Ascending aorta (tissue), 2 donors: ENCODE measurements at regions not wholly inside any gene's neighbourhood (a gene's known extent, or its start where the extent isn't known, plus 50 kb on each side); places are given as distances from the start of the nearest gene placed in this dataset.

ENCODE experiments used
- DNase-seq, 2 donors: peaks; one replicate each; pipeline ENCODE4 v3.0.0-alpha.2; 2019; ENCODE audit warnings: low spot score in 2 of 2
- H3K27ac ChIP-seq, 2 donors: fragments of 200-600 bp; sonication (generic); one replicate each; pipeline ENCODE4 v1.5.1; 2016 to 2017; ENCODE audit warnings: mild to moderate bottlenecking in 1 of 2
- H3K27me3 ChIP-seq: fragments of 200-600 bp; sonication (generic); one replicate; pipeline ENCODE4 v1.5.1; 2017
- H3K36me3 ChIP-seq, 2 donors: fragments of 200-600 bp; sonication (generic); one replicate each; pipeline ENCODE4 v1.5.1; 2016
- H3K4me1 ChIP-seq, 2 donors: fragments of 200-600 bp; sonication (generic); one replicate each; pipeline ENCODE4 v1.5.1; 2016 to 2017; ENCODE audit warnings: mild to moderate bottlenecking in 1 of 2
- H3K4me3 ChIP-seq, 2 donors: fragments of 200-600 bp; sonication (generic); one replicate each; pipeline ENCODE4 v1.5.1; 2016 to 2017; ENCODE audit warnings: mild to moderate bottlenecking in 1 of 2
- H3K9me3 ChIP-seq, 2 donors: fragments of 200-600 bp; sonication (generic); one replicate each; pipeline ENCODE4 v1.5.1; 2016
- CTCF ChIP-seq, 3 experiments: fragments of 200-600 bp in 2 of 3; fragments of 450-650 bp in 1 of 3; sonication (generic) in 2 of 3; IDR thresholded peaks; one replicate each; pipeline ENCODE4 v1.5.1; 2016 to 2019; ENCODE audit warnings: antibody characterized with exemption in 3 of 3, mild to moderate bottlenecking in 1 of 3, moderate library complexity in 1 of 3
- intact Hi-C: fragments of 100-400 bp; cut with DNase I; formaldehyde crosslinking; loops from one replicate; pipeline ENCODE4 v1.15.1; 2023

DNA sequence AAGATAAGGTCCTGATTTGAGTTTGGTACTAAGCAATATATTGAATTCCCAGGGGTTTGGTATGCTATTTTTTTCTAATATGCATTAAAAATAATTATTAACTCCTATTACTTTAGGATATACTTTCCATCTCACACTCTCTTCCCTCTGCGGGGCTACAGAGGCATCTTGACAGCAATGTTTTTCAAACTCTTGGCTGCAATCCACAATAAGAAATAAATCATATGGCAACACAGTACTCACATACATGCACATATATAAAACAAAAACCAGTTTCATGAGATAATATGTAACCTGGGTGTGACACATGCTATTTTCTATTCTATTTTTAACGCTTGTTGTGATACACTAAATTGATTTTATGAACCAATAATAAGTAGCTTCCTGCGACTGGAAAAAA is 189.5 kb downstream of the UNC5CL start:
- Histone ChIP-seq H3K27ac (no peak overlapping the region), H3K9me3 (no peaks in the 10 kb centered on the region), H3K4me1 (no peaks in the 10 kb centered on the region), H3K27me3 (no peaks in the 10 kb centered on the region), H3K36me3 (no peaks in the 10 kb centered on the region), H3K4me3 (no peak overlapping the region)
- DNase-seq = no peak
- intact Hi-C loops = loop anchor here (5.0 kb wide), 1 partner anchor 63 kb away; no protein-coding TSS in a partner anchor
- TF ChIP-seq CTCF (IDR thresholded peaks at IDR 0.05) = no peak

- no peak for DNase-seq
- no peak overlapping the region for H3K4me3 ChIP-seq
- no peaks in the 10 kb centered on the region for H3K36me3 ChIP-seq
- no peak for TF ChIP-seq CTCF (IDR thresholded peaks at IDR 0.05)
- no peaks in the 10 kb centered on the region for H3K27me3 ChIP-seq
- intact Hi-C loops = loop anchor here (5.0 kb wide), 1 partner anchor 63 kb away; no protein-coding TSS in a partner anchor
- H3K9me3 ChIP-seq = no peaks in the 10 kb centered on the region
- H3K4me1 ChIP-seq = no peaks in the 10 kb centered on the region
- H3K27ac ChIP-seq = no peak overlapping the region
Observed at GRCh38 chr6:40848868-40849514, 190.0 kb downstream of the UNC5CL start.

GRCh38 chr6:40848038-40848437 is 191.0 kb downstream of the UNC5CL start:
- Histone ChIP-seq H3K4me3 (no peak overlapping the region), H3K9me3 (no peaks in the 10 kb centered on the region), H3K36me3 (no peaks in the 10 kb centered on the region), H3K27ac (no peak overlapping the region), H3K4me1 (no peaks in the 10 kb centered on the region), H3K27me3 (no peaks in the 10 kb centered on the region)
- intact Hi-C loops = loop anchor here (5.0 kb wide), 1 partner anchor 64 kb away; no protein-coding TSS in a partner anchor
- no peak for TF ChIP-seq CTCF (IDR thresholded peaks at IDR 0.05)
- no peak for DNase-seq

GRCh38 chr6:40845553-40845952 is 193.5 kb downstream of the UNC5CL start:
- DNase-seq = no peak
- intact Hi-C loops = loop anchor here (5.0 kb wide), 1 partner anchor 67 kb away; no protein-coding TSS in a partner anchor

DNA sequence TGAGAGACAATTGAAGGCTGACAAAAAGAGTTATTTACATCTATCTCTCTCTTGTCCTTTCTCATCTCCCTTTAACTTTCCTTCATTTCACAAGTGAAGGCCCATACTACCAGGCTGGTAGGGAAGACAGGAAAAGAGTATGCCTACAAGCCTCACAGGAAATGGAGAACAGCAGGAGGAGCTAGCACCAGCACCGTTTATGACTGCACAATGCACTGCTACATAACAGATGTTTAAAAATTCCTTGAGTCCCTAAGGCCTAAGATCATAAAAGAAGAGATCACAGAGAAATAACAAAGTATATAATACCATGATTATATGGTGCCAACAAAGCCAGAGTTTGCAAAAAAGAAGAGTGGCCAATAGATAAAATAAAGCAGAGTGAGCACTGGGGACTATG is 194.8 kb downstream of the UNC5CL start:
- TF ChIP-seq CTCF (IDR thresholded peaks at IDR 0.05) = no peak
- Histone ChIP-seq H3K4me3 (no peak overlapping the region), H3K27ac (no peak overlapping the region), H3K27me3 (no peaks in the 10 kb centered on the region), H3K9me3 (no peaks in the 10 kb centered on the region), H3K4me1 (no peaks in the 10 kb centered on the region), H3K36me3 (no peaks in the 10 kb centered on the region)
- no peak for DNase-seq
- intact Hi-C loops = no loop called here

More at GRCh38 chr6:40845553-40845952, 193.5 kb downstream of the UNC5CL start:
- TF ChIP-seq CTCF (IDR thresholded peaks at IDR 0.05) = peak in 2 of 3 experiments; percentile 14 to 35
- H3K36me3 ChIP-seq = no peaks in the 10 kb centered on the region
- no peaks in the 10 kb centered on the region for H3K9me3 ChIP-seq
- H3K4me1 ChIP-seq = no peaks in the 10 kb centered on the region
- no peak overlapping the region for H3K4me3 ChIP-seq
- H3K27me3 ChIP-seq = no peaks in the 10 kb centered on the region
- H3K27ac ChIP-seq = no peak overlapping the region
